ENCODE measurements at regions not wholly inside any gene's neighbourhood (a gene's known extent, or its start where the extent isn't known, plus 50 kb on each side); places are given as distances from the start of the nearest gene placed in this dataset.

GRCh38 chr4:64205376-64205775 lies 203.9 kb downstream of the TECRL start (continued):
- TF ChIP-seq CHD2 (IDR thresholded peaks at IDR 0.05; ENCODE audit: low read length, partially characterized antibody), result no peak

DNA sequence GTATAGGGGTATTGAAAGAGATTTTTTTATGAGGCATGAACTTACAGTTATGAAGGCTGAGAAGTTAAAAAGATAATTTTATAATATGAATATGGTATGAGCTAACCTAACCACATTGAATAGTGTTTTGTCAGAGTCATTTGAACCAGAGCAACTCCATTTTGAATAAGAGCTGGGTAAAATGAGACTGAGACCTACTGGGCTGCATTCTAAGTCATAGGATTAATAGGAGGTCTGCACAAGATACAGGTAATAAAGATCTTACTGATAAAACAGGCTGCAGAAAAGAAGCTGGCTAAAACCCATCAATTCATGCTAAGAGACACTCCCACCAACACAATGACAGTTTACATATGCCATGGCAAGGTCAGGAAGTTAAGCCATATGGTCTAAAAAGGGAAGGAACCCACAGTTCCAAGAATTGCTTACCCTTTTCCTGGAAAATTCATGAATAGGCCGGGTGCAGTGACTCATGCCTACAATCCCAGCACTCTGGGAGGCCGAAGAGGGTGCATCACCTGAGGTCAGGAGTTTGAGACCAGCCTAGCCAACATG lies 209.2 kb downstream of the TECRL start:
- POLR2A ChIA-PET, result no interaction called here
- TF ChIP-seq RAD21 (IDR thresholded peaks at IDR 0.05; ENCODE audit: low read length) (no peak), MEF2A (IDR thresholded peaks at IDR 0.05; ENCODE audit: borderline replicate concordance, low read depth) (no peak), USF2 (IDR thresholded peaks at IDR 0.05; ENCODE audit: borderline replicate concordance, low read depth, low read length) (no peak), YY1 (IDR thresholded peaks at IDR 0.05; ENCODE audit: low read depth) (no peak), SIN3A (IDR thresholded peaks at IDR 0.05; ENCODE audit: borderline replicate concordance, low read depth, low read length) (no peak), RCOR1 (IDR thresholded peaks at IDR 0.05; ENCODE audit: low read length) (no peak), GATA2 (CRISPR knock-in tag; IDR thresholded peaks at IDR 0.05) (no peak), FOXJ3 (CRISPR knock-in tag; IDR thresholded peaks at IDR 0.05) (no peak)
- H3K4me3 ChIP-seq (ENCODE audit: low read depth in 2 of 2, low read length in 1 of 2), result no peak overlapping the region
- no peaks in the 10 kb centered on the region for H3K27me3 ChIP-seq (ENCODE audit: insufficient read depth)
- no peak overlapping the region for H3K27ac ChIP-seq (ENCODE audit: low read depth in 2 of 2, low read length in 1 of 2)
- H3K9me3 ChIP-seq, result no peaks in the 10 kb centered on the region
- 0% methylated on average over 2 of the region's 2 CpGs for WGBS (ENCODE audit: low lambda C conversion rate)
- no peak overlapping the region for H2AFZ ChIP-seq (ENCODE audit: low read depth)
- no peak for DNase-seq
- no peaks in the 10 kb centered on the region for H3K79me2 ChIP-seq (ENCODE audit: insufficient read depth)
- no peaks in the 10 kb centered on the region for H4K20me1 ChIP-seq (ENCODE audit: insufficient read depth)
- H3K4me2 ChIP-seq, result no peak overlapping the region
- CTCF ChIA-PET, result no interaction called here
- H3F3A ChIP-seq (replicated peaks; ENCODE audit: insufficient read depth), result no peaks in the 10 kb centered on the region
- no peaks in the 10 kb centered on the region for H3K36me3 ChIP-seq (replicated peaks in 1 of 2; ENCODE audit: control insufficient read depth in 1 of 2, insufficient read depth in 2 of 2, low read length in 1 of 2)
- no peak overlapping the region for H3K9ac ChIP-seq
- H3K9me2 ChIP-seq, result no peaks in the 10 kb centered on the region
- no peaks in the 10 kb centered on the region for H3K4me1 ChIP-seq (ENCODE audit: control insufficient read depth in 1 of 2, insufficient read depth in 2 of 2, low read depth in 1 of 2, low read length in 1 of 2)

DNA sequence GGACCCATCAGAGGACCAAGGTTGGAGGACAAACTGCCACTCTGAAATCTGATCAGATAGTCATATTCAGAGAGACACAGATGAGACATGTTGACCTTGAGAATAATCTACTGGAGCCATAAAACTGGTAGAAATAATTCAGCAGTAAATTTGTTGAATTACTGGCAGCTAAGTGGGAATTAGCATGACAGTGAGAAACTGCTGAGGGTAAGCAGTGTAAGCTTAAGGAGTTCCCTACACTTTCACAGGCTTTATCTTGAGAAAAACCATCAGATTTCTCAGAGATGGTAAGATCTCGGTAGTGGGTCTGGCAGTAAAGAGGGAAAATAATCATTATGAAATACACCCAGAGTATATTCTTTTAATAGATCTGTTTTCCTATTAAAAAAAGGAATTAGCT lies 213.7 kb downstream of the TECRL start:
- no peak overlapping the region for H3K4me3 ChIP-seq (ENCODE audit: low read depth in 2 of 2, low read length in 1 of 2)
- ChIA-PET POLR2A (no interaction called here), CTCF (interaction anchor here (0.6 kb wide), 1 partner anchor 50 kb away, joined by 3 read pairs; no protein-coding TSS in a partner anchor)
- H3K4me1 ChIP-seq (ENCODE audit: control insufficient read depth in 1 of 2, insufficient read depth in 2 of 2, low read depth in 1 of 2, low read length in 1 of 2), result no peaks in the 10 kb centered on the region
- H3K27ac ChIP-seq (ENCODE audit: low read depth in 2 of 2, low read length in 1 of 2), result no peak overlapping the region
- no peak for DNase-seq
- no peak overlapping the region for H3K9ac ChIP-seq
- H4K20me1 ChIP-seq (ENCODE audit: insufficient read depth), result no peaks in the 10 kb centered on the region
- H3K9me3 ChIP-seq, result no peaks in the 10 kb centered on the region
- H3K27me3 ChIP-seq (ENCODE audit: insufficient read depth), result no peaks in the 10 kb centered on the region
- no peak overlapping the region for H2AFZ ChIP-seq (ENCODE audit: low read depth)
- no peaks in the 10 kb centered on the region for H3K9me2 ChIP-seq
- 0% methylated on average over 1 of the region's 1 CpG for WGBS (ENCODE audit: low lambda C conversion rate)
- H3K36me3 ChIP-seq (replicated peaks in 1 of 2; ENCODE audit: control insufficient read depth in 1 of 2, insufficient read depth in 2 of 2, low read length in 1 of 2), result no peaks in the 10 kb centered on the region
- H3K4me2 ChIP-seq, result no peak overlapping the region
- H3K79me2 ChIP-seq (ENCODE audit: insufficient read depth), result no peaks in the 10 kb centered on the region
- H3F3A ChIP-seq (replicated peaks; ENCODE audit: insufficient read depth), result no peaks in the 10 kb centered on the region
- TF ChIP-seq MXI1 (IDR thresholded peaks at IDR 0.05; ENCODE audit: low read depth, low read length) (no peak), SIN3A (IDR thresholded peaks at IDR 0.05; ENCODE audit: borderline replicate concordance, low read depth, low read length) (no peak), POLR2AphosphoS5 (IDR thresholded peaks at IDR 0.05; ENCODE audit: low read depth, low read length) (no peak), NRF1 (IDR thresholded peaks at IDR 0.05; ENCODE audit: low read depth, low read length) (no peak), MEF2A (IDR thresholded peaks at IDR 0.05; ENCODE audit: borderline replicate concordance, low read depth) (no peak), EP300 (IDR thresholded peaks at IDR 0.05; ENCODE audit: borderline replicate concordance in 1 of 2, low read depth in 1 of 2, low read length in 1 of 2) (no peak), TAF1 (IDR thresholded peaks at IDR 0.05; ENCODE audit: borderline replicate concordance, low read depth, low read length) (no peak), TCF12 (IDR thresholded peaks at IDR 0.05) (no peak), SMC3 (IDR thresholded peaks at IDR 0.05; ENCODE audit: low read depth, low read length) (no peak), ELF1 (IDR thresholded peaks at IDR 0.05) (no peak), NFIC (IDR thresholded peaks at IDR 0.05; ENCODE audit: borderline replicate concordance) (no peak), GATA2 (CRISPR knock-in tag; IDR thresholded peaks at IDR 0.05) (no peak), RFX5 (IDR thresholded peaks at IDR 0.05; ENCODE audit: low read length) (no peak)
- TF ChIP-seq, protein P1, sequence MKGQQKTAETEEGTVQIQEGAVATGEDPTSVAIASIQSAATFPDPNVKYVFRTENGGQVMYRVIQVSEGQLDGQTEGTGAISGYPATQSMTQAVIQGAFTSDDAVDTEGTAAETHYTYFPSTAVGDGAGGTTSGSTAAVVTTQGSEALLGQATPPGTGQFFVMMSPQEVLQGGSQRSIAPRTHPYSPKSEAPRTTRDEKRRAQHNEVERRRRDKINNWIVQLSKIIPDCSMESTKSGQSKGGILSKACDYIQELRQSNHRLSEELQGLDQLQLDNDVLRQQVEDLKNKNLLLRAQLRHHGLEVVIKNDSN (IDR thresholded peaks at IDR 0.05; ENCODE audit: borderline replicate concordance, low read depth), result no peak
- TF ChIP-seq, protein P2, sequence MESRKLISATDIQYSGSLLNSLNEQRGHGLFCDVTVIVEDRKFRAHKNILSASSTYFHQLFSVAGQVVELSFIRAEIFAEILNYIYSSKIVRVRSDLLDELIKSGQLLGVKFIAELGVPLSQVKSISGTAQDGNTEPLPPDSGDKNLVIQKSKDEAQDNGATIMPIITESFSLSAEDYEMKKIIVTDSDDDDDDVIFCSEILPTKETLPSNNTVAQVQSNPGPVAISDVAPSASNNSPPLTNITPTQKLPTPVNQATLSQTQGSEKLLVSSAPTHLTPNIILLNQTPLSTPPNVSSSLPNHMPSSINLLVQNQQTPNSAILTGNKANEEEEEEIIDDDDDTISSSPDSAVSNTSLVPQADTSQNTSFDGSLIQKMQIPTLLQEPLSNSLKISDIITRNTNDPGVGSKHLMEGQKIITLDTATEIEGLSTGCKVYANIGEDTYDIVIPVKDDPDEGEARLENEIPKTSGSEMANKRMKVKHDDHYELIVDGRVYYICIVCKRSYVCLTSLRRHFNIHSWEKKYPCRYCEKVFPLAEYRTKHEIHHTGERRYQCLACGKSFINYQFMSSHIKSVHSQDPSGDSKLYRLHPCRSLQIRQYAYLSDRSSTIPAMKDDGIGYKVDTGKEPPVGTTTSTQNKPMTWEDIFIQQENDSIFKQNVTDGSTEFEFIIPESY (IDR thresholded peaks at IDR 0.05; ENCODE audit: borderline replicate concordance, low read depth), result no peak
